NOMO-1 treated with dmso at 0.1 percent for 144 hours (cell line): ENCODE measurements at regions not wholly inside any gene's neighbourhood (a gene's known extent, or its start where the extent isn't known, plus 50 kb on each side); places are given as distances from the start of the nearest gene placed in this dataset.

Experiments
- DNase-seq: peaks from one replicate; lab custom pipeline; 2025; ENCODE audit not compliant: unreplicated experiment; lab: John Stamatoyannopoulos, UW

DNA sequence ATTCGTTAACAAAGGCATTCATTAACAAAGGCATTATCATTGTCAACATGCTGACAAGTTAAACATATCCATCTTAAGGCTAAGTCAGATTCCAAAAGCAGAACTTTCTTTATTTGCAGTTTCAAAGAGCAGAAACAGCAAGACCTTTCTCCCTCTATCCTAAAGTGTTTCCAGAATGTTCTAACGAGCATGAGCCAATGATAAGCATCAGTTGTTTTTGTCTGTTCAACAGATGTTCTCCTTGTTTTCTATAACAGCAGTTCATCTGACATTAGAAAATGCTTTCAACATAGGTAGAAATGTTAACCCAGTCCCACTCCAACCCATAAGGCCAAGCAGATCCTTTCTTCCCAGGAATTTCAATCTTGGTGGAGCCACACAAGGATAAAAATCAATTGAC lies 77.6 kb upstream of the POMGNT2 start:
- no peak for DNase-seq

DNA sequence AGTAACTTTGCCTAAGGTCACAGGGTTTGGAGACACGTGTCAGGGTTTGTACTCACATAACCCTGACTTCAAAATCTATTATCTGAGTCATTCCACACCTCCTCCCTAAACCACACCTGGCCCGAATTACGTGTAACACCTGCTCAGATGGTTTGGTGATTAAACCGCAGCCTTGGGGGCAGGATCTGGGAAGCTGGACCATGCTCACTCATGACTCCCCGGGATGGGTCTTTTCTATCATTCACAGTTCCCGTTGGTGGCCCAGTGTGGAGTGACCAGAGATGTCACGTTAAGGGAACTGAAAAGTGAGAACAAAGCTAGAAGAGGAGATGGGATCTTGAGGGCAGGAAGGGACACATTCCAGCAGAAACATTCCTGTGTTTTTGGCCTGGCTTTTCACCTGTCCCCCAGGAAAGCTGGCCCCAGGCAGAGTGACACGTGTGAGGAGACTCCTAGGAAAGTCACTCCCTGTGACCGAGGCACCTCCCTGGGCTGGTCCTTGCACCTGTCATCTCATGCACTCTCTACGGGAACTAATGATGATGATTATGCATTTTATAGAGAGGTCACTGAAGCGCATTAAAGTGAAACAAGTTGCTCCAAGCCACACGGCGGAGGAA lies 75.4 kb upstream of the POMGNT2 start:
- no peak for DNase-seq

DNA sequence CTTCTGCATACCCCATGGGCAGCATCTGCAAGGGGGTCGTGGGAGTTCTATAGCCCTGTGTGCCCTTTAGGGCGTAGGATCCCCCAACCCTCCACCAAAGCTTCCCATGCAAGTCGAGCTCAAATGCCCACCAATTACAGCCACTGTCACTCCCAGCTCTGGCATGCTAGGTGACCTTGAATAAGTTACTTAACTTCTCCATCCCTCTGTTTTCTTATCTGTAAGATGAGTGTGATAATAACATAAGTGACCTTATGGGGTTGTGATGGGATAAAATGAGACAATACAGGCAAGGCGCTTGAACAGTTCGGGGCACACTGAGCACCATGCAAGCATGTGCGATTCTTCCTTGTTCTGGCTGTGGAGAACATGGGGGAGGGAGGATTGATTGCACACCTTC lies 74.8 kb upstream of the POMGNT2 start:
- no peak for DNase-seq

- DNase-seq: peak; percentile 57
These were observed 74.1 kb upstream of the POMGNT2 start for GRCh38 chr3:43180027-43180426.

DNA sequence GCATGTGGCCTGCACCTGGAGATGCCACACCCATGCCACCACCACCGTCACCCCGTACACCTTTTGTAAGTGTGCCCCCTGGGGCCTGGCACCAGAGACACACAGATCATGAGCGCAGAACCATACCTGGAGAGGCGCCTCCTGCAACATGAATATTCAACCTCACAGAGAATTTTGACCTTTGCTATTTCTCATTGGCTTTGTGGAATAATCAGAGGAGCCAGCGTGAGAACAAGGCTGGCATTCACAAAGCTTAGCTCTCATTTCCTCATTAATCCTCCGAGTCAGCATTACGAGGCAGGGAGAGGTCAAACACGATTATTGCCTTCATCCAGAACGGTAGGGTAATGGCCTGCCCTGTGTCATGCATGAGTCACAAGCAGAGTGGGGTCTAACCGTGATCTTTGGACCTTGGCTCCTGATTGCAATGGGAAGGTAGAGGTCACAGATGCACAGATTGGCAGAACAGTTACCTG lies 73.0 kb upstream of the POMGNT2 start:
- peak; percentile 46 for DNase-seq

GRCh38 chr3:43177085-43177484 lies 71.2 kb upstream of the POMGNT2 start:
- DNase-seq: no peak

DNA sequence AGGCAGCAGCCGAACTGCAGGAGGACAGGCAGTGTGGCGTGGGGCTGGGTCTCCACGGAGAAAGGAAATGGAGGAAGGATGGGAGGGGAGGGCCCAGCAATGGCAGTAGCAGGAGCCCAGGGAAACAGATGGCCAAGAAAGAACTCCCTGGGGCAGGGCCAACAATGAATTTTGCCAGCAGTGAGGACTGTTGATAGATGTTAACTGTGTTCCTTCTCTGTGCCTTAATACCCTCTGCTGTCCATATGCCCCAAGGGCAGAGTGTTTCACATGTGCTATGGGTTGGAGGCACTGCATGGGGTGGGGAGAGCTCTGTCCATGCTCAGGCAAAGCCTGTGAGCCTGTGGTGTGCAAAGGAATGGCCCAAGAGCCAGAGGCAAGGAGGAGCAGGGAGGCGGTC lies 70.8 kb upstream of the POMGNT2 start:
- DNase-seq: no peak

DNA sequence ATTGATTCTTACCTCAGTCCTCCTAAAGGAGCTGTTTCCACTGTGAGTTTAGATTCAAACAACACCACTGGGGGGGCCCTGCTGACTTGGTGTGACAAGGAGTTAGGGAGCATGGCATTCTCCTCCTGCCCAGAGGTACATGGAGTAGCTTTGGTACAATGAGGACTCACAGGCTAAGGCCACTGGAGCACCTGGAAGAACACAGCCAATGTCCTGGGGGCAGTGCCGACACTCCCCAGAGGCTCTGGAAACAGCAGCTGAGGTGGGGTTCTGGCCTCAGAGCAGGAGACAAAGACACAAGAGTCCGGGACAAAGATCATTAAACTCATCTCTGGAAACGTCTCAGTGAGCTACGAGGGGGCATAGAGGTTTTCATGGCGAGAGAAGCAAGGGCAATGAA lies 69.7 kb upstream of the POMGNT2 start:
- DNase-seq: no peak

DNA sequence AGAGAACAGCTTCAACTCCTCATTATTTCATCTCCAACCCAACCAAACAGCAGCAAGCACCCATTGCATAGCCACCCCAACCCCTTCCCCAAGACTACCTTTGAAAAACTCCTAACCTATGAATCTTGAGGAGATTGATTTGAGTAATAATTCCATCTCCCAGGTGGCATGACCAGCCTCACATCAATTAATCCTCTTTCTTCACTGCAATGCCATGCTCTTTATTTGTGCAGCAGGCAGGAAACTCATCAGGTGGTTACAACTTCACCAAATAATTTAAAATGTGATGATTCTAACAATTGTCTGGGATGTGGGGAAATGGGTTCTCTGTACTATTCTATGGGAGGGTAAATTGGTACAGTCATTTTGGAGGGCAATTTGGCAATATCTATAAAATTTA lies 68.1 kb upstream of the POMGNT2 start:
- no peak for DNase-seq

GRCh38 chr3:43171748-43172147 lies 65.9 kb upstream of the POMGNT2 start:
- DNase-seq: no peak

- no peak for DNase-seq
These were observed 64.7 kb upstream of the POMGNT2 start for GRCh38 chr3:43170553-43170952.

GRCh38 chr3:43169987-43170386 lies 64.1 kb upstream of the POMGNT2 start:
- no peak for DNase-seq

DNA sequence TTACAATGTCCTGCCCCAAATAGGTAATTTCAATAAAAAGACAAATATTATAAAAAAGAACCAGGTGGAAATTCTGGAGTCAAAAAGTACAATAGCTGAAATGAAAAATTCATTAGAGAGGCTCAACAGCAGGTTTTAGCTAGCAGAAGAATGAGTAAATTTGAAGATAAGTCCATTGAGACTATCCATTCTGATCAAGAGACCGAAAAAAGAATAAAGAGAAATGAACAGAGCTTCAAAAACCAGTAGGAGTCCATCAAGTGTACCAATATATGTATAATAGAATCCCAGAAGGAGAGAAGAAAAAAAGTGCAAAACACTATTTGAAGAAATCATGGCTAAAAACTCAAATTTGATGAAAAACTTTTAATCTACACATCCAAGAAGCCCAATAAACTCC lies 60.5 kb upstream of the POMGNT2 start:
- no peak for DNase-seq

DNA sequence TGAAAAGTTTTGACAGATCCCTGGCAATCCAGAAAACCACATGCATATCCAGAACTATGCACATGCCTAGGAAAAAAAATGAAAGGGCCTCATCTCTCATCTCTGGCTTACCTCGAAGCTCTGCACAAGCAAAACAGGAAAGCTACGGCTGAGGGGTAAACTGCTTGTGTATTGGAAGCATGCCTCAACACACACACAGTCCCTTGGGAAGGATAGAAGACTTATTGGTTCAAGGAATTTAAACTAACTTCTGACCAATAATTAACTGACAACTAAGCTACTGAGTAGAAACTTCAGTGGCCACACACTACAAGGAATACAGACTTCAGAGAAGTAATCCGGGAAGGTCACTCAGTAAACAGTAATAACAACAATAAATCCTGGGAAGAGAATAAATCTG lies 59.9 kb upstream of the POMGNT2 start:
- no peak for DNase-seq

DNA sequence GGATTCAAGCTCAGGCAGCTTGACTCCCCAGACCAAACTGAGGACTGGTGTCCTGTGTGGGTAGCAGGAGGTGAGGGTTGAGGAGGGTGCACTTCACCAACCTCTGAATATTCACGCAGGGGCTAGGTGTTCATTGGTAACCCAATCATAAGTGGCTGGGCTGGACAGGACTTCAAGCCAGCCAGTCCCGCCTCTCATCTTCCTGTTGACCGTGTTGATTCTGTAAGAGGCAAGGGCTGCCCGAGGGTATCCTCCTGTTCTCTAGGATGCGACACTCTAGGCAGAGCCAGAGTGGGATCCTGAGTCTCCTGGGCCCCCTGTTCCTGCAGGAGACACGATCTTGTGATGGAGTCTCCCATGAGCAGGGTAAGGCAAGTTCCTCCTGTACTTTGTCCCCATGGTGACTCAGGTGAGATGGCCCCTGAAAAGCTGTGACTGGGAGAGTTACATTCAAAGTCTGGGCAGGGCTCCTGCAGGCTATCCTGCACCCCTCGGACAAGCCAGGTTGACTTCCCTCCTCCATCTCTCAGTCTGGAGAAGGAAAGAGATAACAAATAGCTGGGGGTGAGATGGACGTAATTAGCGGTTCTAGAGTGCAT lies 58.1 kb upstream of the POMGNT2 start:
- no peak for DNase-seq

- peak; percentile 7 for DNase-seq
These were observed 56.6 kb upstream of the POMGNT2 start for GRCh38 chr3:43162230-43163084.

- no peak for DNase-seq
These were observed 55.9 kb upstream of the POMGNT2 start for GRCh38 chr3:43161684-43162229.

DNA sequence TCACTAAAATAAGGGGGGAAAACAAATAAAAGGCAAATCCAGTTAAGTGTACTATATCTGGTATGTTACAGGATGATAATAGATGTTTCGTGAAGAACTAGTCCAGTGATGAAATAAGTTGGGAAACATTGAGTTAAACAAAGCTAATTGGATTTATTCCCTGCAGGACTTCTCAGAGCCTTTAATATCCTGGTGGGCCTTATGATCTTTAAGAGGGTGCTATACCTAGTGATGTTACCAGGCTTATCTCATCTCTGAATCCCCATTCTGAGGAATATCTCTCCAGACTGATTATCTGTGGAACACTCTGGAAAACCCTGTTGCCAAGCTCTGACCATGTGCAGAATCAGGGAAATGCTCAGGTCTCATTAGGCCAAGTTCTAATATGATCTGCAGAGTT lies 54.8 kb upstream of the POMGNT2 start:
- no peak for DNase-seq

GRCh38 chr3:43159876-43160255 lies 54.0 kb upstream of the POMGNT2 start:
- DNase-seq: no peak

DNA sequence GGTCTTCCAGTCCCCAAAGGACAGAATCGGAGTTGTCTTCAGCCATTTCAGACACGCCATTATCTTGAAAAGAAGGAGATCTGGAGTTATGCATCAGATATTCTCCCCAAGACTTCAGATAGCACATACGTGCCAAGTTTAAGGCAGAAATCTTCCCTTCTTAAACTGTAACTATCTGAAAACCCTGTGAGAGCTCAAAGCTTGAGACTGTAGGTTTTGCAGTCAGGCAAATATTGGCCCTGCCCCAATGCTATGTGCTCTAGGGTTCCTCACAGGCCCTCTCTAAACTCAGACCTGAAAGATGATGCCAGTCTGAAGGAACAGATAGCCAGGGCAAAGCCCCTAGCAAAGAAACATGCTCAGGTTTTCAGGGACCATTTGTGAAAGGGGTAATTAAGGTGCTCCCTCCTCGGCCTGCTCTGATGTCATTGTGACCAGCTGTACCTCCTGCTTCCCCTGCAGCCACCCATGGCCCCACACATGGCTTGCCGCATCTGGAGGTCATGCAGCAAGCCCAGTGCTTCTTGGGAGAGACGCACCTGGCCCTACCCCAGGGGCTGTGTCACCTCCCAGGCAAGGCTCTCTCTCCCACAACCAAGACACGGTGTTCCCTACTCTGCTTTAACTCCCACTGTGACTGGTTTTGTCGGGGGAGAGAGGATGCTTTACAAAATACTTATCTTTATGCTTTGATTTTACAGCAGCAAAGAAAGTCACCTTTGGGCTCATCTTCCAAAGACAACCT lies 53.4 kb upstream of the POMGNT2 start:
- DNase-seq: no peak

DNA sequence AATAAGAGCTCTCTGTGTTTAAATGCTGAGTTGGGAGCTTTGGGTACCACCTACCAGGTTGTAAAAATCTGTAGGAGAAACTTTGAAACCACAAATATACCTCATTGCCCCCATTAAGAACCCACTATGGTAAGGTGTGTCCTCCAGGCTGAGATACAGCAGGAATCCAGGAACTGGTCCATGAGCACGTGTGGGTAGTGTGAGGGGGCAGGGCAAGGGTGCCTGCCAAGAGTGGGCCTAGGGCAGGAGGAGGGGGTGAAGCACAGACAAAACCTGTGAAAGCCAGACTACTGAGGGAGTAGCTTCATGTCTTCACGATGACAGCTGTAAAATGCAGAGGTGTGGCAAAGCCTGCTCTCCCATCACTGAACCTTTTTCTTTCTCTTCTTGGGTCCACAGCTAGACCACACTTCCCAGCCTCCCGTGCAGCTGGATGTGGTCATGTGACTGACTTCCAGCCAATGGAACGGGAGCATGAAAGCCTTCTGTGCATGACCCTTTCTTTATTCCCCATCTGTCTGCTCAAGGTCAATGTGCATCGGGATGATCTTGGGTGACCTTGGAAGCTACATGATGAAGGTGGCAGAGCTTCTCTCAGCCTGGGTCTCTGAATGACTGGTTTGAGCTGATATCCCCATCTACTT lies 51.1 kb upstream of the POMGNT2 start:
- no peak for DNase-seq
